Keratinocyte (primary cell): ENCODE measurements at regions not wholly inside any gene's neighbourhood (a gene's known extent, or its start where the extent isn't known, plus 50 kb on each side); places are given as distances from the start of the nearest gene placed in this dataset.

Experiments used
- DNase-seq: peaks from one replicate; pipeline ENCODE4 v3.0.0-alpha.2; 2011; ENCODE audit warnings: low read depth, missing footprints, low spot score
- FAIRE-seq: peaks from 2 replicates; lab custom pipeline; 2011; peaks lifted over from hg19 to GRCh38; lab: Jason Lieb, UNC
- H2AFZ ChIP-seq: 2 replicates; pipeline ENCODE4 v1.6.0; 2012; ENCODE audit warnings: low read length, control low read depth, inconsistent platforms; ENCODE audit not compliant: control insufficient read depth
- H3K27ac ChIP-seq: 2 replicates; pipeline ENCODE4 v1.5.1; 2011; ENCODE audit warnings: low read length; ENCODE audit not compliant: control insufficient read depth, insufficient read depth
- H3K27me3 ChIP-seq: 3 replicates; pipeline ENCODE4 v1.6.0; 2011; ENCODE audit warnings: low read length; ENCODE audit not compliant: control insufficient read depth, insufficient read depth; ENCODE audit errors: extremely low read depth
- H3K36me3 ChIP-seq, 2 experiments: 2 replicates in 1 of 2; 3 replicates in 1 of 2; pipeline ENCODE4 v1.5.1; 2011; ENCODE audit warnings: low read length in 2 of 2, mild to moderate bottlenecking in 1 of 2; ENCODE audit not compliant: control insufficient read depth in 2 of 2, insufficient read depth in 2 of 2; ENCODE audit errors: extremely low read depth in 1 of 2
- H3K4me1 ChIP-seq: 3 replicates; pipeline ENCODE4 v1.5.1; 2011; ENCODE audit warnings: low read length; ENCODE audit not compliant: control insufficient read depth, insufficient read depth; ENCODE audit errors: extremely low read depth
- H3K4me2 ChIP-seq: 3 replicates; pipeline ENCODE4 v1.6.0; 2011; ENCODE audit warnings: low read depth, low read length; ENCODE audit not compliant: control insufficient read depth, insufficient read depth; ENCODE audit errors: extremely low read depth
- H3K4me3 ChIP-seq, 3 experiments: fragments of 200-600 bp in 1 of 3; sonication (generic) in 1 of 3; 2 replicates in 2 of 3; 3 replicates in 1 of 3; pipeline ENCODE4 v1.5.1; 2011 to 2016; ENCODE audit warnings: low read length in 3 of 3, mild to moderate bottlenecking in 3 of 3, control low read depth in 2 of 3, inconsistent platforms in 1 of 3, low read depth in 1 of 3, mixed read lengths in 1 of 3, mixed run types in 1 of 3, moderate library complexity in 1 of 3; ENCODE audit not compliant: control insufficient read depth in 2 of 3, insufficient read depth in 2 of 3; ENCODE audit errors: extremely low read depth in 1 of 3
- H3K79me2 ChIP-seq: 2 replicates; pipeline ENCODE4 v1.6.0; 2012; ENCODE audit warnings: low read length; ENCODE audit not compliant: control insufficient read depth, insufficient read depth
- H3K9ac ChIP-seq: 3 replicates; pipeline ENCODE4 v1.6.0; 2011; ENCODE audit warnings: low read length; ENCODE audit not compliant: control insufficient read depth, insufficient read depth; ENCODE audit errors: extremely low read depth
- H3K9me1 ChIP-seq: 3 replicates; pipeline ENCODE4 v1.6.0; 2011; ENCODE audit warnings: low read length; ENCODE audit not compliant: control insufficient read depth, insufficient read depth; ENCODE audit errors: extremely low read depth
- H3K9me3 ChIP-seq: 2 replicates; pipeline ENCODE4 v1.5.1; 2012; ENCODE audit warnings: low read depth, low read length; ENCODE audit not compliant: control insufficient read depth
- H4K20me1 ChIP-seq: 3 replicates; pipeline ENCODE4 v1.6.0; 2011; ENCODE audit warnings: low read length; ENCODE audit not compliant: control insufficient read depth, insufficient read depth; ENCODE audit errors: extremely low read depth
- CTCF ChIP-seq, 3 experiments: IDR thresholded peaks in 1 of 3; conservative IDR thresholded peaks in 1 of 3; optimal IDR thresholded peaks in 1 of 3; 2 replicates in 2 of 3; 3 replicates in 1 of 3; pipeline versions ENCODE3 to v1.5.1; 2011; ENCODE audit warnings: low read length in 3 of 3, mild to moderate bottlenecking in 3 of 3, moderate library complexity in 2 of 3, control low read depth in 1 of 3, inconsistent platforms in 1 of 3; ENCODE audit not compliant: insufficient read depth in 2 of 3; ENCODE audit errors: extremely low read depth in 1 of 3
- EZH2 ChIP-seq: IDR thresholded peaks from one replicate; pipeline ENCODE4 v1.6.1; 2012; ENCODE audit warnings: inconsistent platforms, mild to moderate bottlenecking, low read length, moderate library complexity
- dilution Hi-C: fragments of 300-500 bp; cut with MboI; formaldehyde crosslinking; loops from one replicate; pipeline ENCODE4 v1.7.0; 2020; ENCODE audit warnings: low sequenced_read_pairs; ENCODE audit not compliant: extremely low pct_ligation_motif_present

GRCh38 chr3:106806964-106807363 is 570.3 kb upstream of the CCDC54 start:
- Histone ChIP-seq H2AFZ (no peak overlapping the region), H3K4me3 (no peak overlapping the region), H3K9ac (no peak overlapping the region), H3K79me2 (no peaks in the 10 kb centered on the region), H3K27ac (no peak overlapping the region), H3K36me3 (no peaks in the 10 kb centered on the region), H3K9me3 (no peaks in the 10 kb centered on the region), H3K4me1 (no peaks in the 10 kb centered on the region), H3K9me1 (no peaks in the 10 kb centered on the region), H3K4me2 (no peak overlapping the region), H4K20me1 (no peaks in the 10 kb centered on the region), H3K27me3 (no peaks in the 10 kb centered on the region)
- TF ChIP-seq EZH2 (no peak), CTCF (optimal IDR thresholded peaks at IDR 0.05 in 1 of 3, IDR thresholded peaks at IDR 0.05 in 1 of 3, conservative IDR thresholded peaks at IDR 0.05 in 1 of 3; ENCODE audit: extremely low read depth in 1 of 3, insufficient read depth in 2 of 3, low read length in 3 of 3) (no peak)
- FAIRE-seq (no peak), DNase-seq (no peak)
- dilution Hi-C loops, result no loop called here

- H3K4me2 ChIP-seq, result no peak overlapping the region
- FAIRE-seq (no peak), DNase-seq (no peak)
- H3K79me2 ChIP-seq, result no peaks in the 10 kb centered on the region
- no peaks in the 10 kb centered on the region for H3K36me3 ChIP-seq
- H3K27ac ChIP-seq, result no peak overlapping the region
- H3K9ac ChIP-seq, result no peak overlapping the region
- no peak overlapping the region for H2AFZ ChIP-seq
- H3K27me3 ChIP-seq, result no peaks in the 10 kb centered on the region
- H3K9me1 ChIP-seq, result no peaks in the 10 kb centered on the region
- no peaks in the 10 kb centered on the region for H3K9me3 ChIP-seq
- dilution Hi-C loops, result no loop called here
- no peak overlapping the region for H3K4me3 ChIP-seq
- no peaks in the 10 kb centered on the region for H3K4me1 ChIP-seq
- TF ChIP-seq CTCF (optimal IDR thresholded peaks at IDR 0.05 in 1 of 3, IDR thresholded peaks at IDR 0.05 in 1 of 3, conservative IDR thresholded peaks at IDR 0.05 in 1 of 3; ENCODE audit: extremely low read depth in 1 of 3, insufficient read depth in 2 of 3, low read length in 3 of 3) (no peak), EZH2 (no peak)
- H4K20me1 ChIP-seq, result no peaks in the 10 kb centered on the region
Measured at GRCh38 chr3:106809041-106809440, 568.2 kb upstream of the CCDC54 start.
